Nephron progenitor cell (in vitro differentiated cells): ENCODE measurements at regions not wholly inside any gene's neighbourhood (a gene's known extent, or its start where the extent isn't known, plus 50 kb on each side); places are given as distances from the start of the nearest gene placed in this dataset.

Source experiments
- DNase-seq: peaks from one replicate; pipeline ENCODE4 v3.0.0; 2021
- H3K27ac Mint-ChIP-seq: 2 replicates; pipeline ENCODE4 v1.8.0; 2021; ENCODE audit warnings: mild to moderate bottlenecking, moderate library complexity, mixed read lengths
- H3K27me3 Mint-ChIP-seq: 2 replicates; pipeline ENCODE4 v1.8.0; 2021; ENCODE audit warnings: mild to moderate bottlenecking, low read depth, mixed read lengths; ENCODE audit not compliant: poor library complexity
- H3K36me3 Mint-ChIP-seq: 2 replicates; pipeline ENCODE4 v1.8.0; 2021; ENCODE audit warnings: low read depth, mixed read lengths
- H3K4me1 Mint-ChIP-seq: 2 replicates; pipeline ENCODE4 v1.8.0; 2021; ENCODE audit warnings: mixed read lengths
- H3K4me3 Mint-ChIP-seq: 2 replicates; pipeline ENCODE4 v1.8.0; 2021; ENCODE audit warnings: mild to moderate bottlenecking, moderate library complexity, mixed read lengths
- H3K9me3 Mint-ChIP-seq: 2 replicates; pipeline ENCODE4 v1.8.0; 2021; ENCODE audit warnings: mild to moderate bottlenecking, moderate library complexity, mixed read lengths
- TF ChIP-seq, protein P1 (sequence below): fragments of 200-600 bp; sonication (generic); IDR thresholded peaks from 2 replicates; pipeline ENCODE4 v1.5.0; 2021; ENCODE audit warnings: antibody characterized with exemption

DNA sequence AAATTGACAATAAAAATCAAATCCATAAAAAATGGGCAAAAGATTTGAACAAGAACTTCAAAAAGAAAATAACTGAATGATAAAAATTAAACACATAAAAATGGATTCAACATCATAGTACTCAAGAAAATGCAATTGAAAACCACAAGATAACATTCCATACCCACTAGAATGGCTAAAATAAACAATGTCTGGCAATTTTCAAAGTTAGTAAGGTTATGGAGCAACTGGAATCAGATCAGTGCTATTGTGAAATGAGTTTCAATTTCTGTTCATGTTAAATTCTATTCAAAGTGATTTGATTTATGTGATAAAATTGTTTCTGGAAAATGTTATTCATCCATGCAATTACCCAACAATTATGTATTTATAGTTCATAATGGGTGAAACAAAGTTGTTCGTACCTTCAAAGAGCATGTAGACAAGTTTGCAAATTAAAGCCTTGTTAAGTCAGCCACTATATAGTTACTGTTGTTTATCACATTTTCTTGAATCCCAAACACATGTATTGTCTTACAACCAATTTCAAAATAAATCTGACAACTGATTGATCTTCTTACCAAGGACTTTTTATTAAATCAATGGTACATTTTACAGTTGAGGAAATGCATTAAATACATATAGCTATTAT lies 151.5 kb upstream of the CENPW start:
- no peak for DNase-seq

DNA sequence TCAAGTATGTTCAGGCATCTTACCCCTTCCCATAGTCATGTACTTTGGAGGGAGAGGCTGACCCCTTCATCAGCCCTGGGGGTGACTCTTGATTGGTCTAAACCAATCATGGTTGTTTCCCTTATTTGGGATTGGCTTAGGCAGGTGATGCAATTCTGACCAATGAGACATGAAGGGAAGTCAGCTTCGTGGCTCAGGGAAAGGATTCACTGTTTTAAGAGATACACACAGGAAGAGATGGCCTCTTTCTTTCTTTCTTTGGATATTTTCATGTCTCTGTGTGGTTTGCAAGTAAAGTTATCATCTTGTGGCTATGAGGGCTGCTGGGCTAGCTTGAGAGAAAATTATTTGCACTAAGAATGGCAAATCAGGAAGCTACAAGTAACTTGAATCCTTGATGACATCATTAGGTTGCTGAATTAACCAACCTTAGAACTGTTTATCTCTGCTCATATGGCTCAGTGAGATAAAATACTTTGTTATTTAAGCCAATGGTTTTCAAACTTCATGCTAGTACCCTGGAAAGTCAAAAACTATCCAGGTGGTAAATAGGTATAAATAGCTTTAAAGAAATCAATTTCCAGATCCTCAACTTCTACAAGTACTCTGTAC lies 144.2 kb upstream of the CENPW start:
- DNase-seq: no peak
- Mint-ChIP-seq H3K27me3 (no peaks in the 10 kb centered on the region), H3K4me3 (no peak overlapping the region), H3K27ac (no peak overlapping the region), H3K9me3 (peaks cover 55% of the 10 kb centered on the region), H3K36me3 (peaks cover 65% of the 10 kb centered on the region), H3K4me1 (peaks cover 41% of the 10 kb centered on the region)
- TF ChIP-seq, protein P1, sequence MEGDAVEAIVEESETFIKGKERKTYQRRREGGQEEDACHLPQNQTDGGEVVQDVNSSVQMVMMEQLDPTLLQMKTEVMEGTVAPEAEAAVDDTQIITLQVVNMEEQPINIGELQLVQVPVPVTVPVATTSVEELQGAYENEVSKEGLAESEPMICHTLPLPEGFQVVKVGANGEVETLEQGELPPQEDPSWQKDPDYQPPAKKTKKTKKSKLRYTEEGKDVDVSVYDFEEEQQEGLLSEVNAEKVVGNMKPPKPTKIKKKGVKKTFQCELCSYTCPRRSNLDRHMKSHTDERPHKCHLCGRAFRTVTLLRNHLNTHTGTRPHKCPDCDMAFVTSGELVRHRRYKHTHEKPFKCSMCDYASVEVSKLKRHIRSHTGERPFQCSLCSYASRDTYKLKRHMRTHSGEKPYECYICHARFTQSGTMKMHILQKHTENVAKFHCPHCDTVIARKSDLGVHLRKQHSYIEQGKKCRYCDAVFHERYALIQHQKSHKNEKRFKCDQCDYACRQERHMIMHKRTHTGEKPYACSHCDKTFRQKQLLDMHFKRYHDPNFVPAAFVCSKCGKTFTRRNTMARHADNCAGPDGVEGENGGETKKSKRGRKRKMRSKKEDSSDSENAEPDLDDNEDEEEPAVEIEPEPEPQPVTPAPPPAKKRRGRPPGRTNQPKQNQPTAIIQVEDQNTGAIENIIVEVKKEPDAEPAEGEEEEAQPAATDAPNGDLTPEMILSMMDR: no peak

More for the DNA sequence above, 151.5 kb upstream of the CENPW start:
- TF ChIP-seq, protein P1: no peak
- Mint-ChIP-seq H3K36me3 (peaks cover 50% of the 10 kb centered on the region), H3K27me3 (no peaks in the 10 kb centered on the region), H3K4me1 (peaks cover 9% of the 10 kb centered on the region), H3K9me3 (peaks cover 34% of the 10 kb centered on the region), H3K4me3 (no peak overlapping the region), H3K27ac (no peak overlapping the region)

DNA sequence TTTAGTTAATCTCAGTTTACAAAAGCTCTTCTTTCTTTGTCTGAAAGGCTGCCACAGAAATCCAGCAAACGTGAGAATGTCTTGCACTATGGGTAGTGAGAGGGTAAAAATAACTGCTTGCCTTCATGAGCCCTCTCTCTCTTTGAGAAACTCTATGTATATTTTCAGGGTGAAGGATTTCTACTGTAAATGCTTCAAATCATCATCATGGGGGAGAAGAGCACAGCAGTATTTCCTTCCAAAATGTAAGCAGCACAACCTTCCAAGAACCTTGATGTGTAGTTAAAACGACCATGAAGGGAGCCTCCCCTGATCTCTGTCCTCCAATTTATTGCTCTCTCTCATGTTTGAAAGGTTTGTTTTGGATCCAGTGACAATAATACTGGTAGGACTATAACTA lies 141.3 kb upstream of the CENPW start:
- H3K4me3 Mint-ChIP-seq: peak overlapping the region; percentile 6
- H3K36me3 Mint-ChIP-seq: peaks cover 42% of the 10 kb centered on the region
- no peak for DNase-seq
- TF ChIP-seq, protein P1: no peak
- H3K27me3 Mint-ChIP-seq: no peaks in the 10 kb centered on the region
- H3K27ac Mint-ChIP-seq: peak overlapping the region; percentile 99
- H3K4me1 Mint-ChIP-seq: peaks cover 54% of the 10 kb centered on the region
- peaks cover 28% of the 10 kb centered on the region for H3K9me3 Mint-ChIP-seq

DNA sequence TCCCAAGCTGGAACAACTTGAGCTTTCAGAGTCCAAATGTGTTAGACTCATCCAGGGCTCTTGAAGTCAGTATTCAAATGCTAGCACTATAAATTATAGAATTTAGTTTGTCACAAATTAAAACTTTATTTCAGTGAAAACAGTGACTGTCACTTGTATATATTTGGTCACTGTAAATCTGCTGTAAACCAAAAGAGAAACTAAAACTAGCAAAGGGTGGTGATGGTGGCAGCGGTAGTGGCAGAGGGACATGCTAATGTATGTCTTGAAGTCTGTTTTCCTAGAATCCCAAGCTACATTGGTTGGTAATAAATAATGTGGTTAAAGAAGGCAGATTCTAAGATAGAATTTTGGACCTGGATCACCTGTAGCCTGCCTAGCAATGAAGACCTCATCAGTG lies 140.4 kb upstream of the CENPW start:
- Mint-ChIP-seq H3K4me3 (no peak overlapping the region), H3K4me1 (peaks cover 54% of the 10 kb centered on the region), H3K27me3 (no peaks in the 10 kb centered on the region), H3K27ac (peak overlapping the region; percentile 99), H3K9me3 (peaks cover 20% of the 10 kb centered on the region), H3K36me3 (peaks cover 34% of the 10 kb centered on the region)
- DNase-seq: no peak
- TF ChIP-seq, protein P1: no peak

DNA sequence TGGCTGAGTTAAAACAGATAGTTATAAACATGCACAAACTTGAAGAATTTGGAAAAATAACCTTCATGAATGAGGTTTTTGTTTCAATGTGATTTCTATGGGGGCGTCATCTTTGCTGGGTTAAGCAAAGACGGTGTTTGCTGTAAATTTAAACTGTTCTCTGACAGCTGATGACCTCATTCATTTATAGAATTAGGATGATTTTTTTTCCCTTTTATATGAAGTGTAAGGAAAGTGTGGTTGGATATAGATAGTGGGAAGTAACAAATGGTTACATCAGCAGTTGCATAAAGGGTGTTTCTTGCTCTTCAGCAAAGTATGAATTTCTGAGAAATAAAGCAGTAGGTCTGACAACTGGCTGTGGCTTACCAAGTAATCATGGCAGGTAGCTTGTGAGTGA lies 137.2 kb upstream of the CENPW start:
- no peak for DNase-seq
- TF ChIP-seq, protein P1: no peak
- peaks cover 5% of the 10 kb centered on the region for H3K27me3 Mint-ChIP-seq
- peaks cover 36% of the 10 kb centered on the region for H3K4me1 Mint-ChIP-seq
- H3K36me3 Mint-ChIP-seq: peaks cover 15% of the 10 kb centered on the region
- peaks cover 5% of the 10 kb centered on the region for H3K9me3 Mint-ChIP-seq
- no peak overlapping the region for H3K4me3 Mint-ChIP-seq
- H3K27ac Mint-ChIP-seq: no peak overlapping the region

DNA sequence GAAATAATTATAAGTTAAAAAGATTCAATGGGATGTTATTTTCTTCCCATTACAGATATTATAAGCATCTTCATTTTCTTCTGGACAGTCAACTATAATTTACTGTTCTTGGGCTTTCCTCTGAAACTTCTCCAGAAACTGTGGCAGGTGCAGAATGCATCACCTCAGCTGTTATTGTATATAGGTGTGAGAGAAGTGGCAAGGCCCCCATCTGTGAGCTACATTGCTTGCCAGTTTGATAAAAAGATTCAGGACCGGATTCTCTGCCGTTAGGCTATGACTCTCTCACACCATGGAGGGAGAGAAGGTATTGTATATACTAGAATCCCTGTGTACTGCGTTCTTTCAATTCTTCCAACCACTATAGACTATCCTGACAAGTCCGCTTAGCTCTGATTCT lies 135.8 kb upstream of the CENPW start:
- peaks cover 27% of the 10 kb centered on the region for H3K4me1 Mint-ChIP-seq
- H3K27me3 Mint-ChIP-seq: peaks cover 5% of the 10 kb centered on the region
- H3K9me3 Mint-ChIP-seq: peaks cover 9% of the 10 kb centered on the region
- DNase-seq: no peak
- no peak overlapping the region for H3K27ac Mint-ChIP-seq
- TF ChIP-seq, protein P1: no peak
- H3K4me3 Mint-ChIP-seq: no peak overlapping the region
- H3K36me3 Mint-ChIP-seq: peaks cover 20% of the 10 kb centered on the region
